GM12865 (cell line): ENCODE measurements at regions not wholly inside any gene's neighbourhood (a gene's known extent, or its start where the extent isn't known, plus 50 kb on each side); places are given as distances from the start of the nearest gene placed in this dataset.
"Not testable (repeated sequence)": the region's sequence is repeated elsewhere in the genome, so short reads cannot be mapped to it uniquely, and the experiment has no call there.

Source experiments
- DNase-seq: peaks from one replicate; pipeline ENCODE4 v3.0.0; 2010; ENCODE audit warnings: low read depth
- H3K4me3 ChIP-seq: 2 replicates; pipeline ENCODE4 v1.5.1; 2011; ENCODE audit warnings: mild to moderate bottlenecking, low read depth, low read length, control low read depth
- TF ChIP-seq, protein P1 (sequence below): IDR thresholded peaks from 2 replicates; pipeline ENCODE4 v1.5.1; 2011; ENCODE audit warnings: low read length, control low read depth, low read depth, inconsistent platforms; ENCODE audit not compliant: insufficient read depth; ENCODE audit errors: missing control alignments

DNA sequence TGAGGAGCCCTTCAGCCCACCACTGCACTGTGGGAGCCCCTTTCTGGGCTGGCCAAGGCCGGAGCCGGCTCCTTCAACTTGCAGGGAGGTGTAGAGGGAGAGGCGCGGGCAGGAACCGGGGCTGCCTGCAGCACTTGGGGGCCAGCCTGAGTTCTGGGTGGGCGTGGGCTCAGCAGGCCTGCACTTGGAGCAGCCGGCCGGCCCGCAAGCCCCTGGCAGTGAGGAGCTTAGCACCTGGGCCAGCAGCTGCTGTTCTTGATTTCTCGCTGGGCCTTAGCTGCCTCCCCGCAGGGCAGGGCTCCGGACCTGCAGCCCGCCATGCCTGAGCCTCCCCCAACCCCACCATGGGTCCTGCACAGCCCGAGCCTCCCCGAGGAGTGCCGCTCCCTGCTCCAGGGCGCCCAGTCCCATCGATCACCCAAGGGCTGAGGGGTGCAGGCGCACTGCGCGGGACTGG lies 101.7 kb upstream of the ADGRB3 start:
- DNase-seq, result no peak
- no peak overlapping the region for H3K4me3 ChIP-seq
- TF ChIP-seq, protein P1, sequence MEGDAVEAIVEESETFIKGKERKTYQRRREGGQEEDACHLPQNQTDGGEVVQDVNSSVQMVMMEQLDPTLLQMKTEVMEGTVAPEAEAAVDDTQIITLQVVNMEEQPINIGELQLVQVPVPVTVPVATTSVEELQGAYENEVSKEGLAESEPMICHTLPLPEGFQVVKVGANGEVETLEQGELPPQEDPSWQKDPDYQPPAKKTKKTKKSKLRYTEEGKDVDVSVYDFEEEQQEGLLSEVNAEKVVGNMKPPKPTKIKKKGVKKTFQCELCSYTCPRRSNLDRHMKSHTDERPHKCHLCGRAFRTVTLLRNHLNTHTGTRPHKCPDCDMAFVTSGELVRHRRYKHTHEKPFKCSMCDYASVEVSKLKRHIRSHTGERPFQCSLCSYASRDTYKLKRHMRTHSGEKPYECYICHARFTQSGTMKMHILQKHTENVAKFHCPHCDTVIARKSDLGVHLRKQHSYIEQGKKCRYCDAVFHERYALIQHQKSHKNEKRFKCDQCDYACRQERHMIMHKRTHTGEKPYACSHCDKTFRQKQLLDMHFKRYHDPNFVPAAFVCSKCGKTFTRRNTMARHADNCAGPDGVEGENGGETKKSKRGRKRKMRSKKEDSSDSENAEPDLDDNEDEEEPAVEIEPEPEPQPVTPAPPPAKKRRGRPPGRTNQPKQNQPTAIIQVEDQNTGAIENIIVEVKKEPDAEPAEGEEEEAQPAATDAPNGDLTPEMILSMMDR, result no peak

- H3K4me3 ChIP-seq, result no peak overlapping the region
- TF ChIP-seq, protein P1, result no peak
- DNase-seq, result no peak
These were observed 107.4 kb upstream of the ADGRB3 start for GRCh38 chr6:68527691-68528090.

DNA sequence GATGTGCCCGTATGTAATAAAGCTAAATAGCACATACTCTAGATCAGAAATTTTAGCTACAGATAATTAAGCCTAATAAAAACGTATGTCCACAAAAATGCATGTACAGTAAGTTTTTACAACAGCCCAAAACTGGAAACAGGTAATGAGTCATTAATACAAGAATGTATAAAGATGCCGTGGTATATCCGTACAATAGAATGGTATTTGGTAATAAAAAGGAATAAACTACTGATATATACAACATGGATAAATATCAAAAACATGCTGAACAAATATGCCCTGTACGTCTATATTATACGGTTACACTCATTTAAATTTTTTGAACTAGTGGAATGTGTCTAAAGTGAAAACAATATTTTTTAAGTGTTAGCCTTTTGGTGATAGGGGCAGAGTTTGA lies 128.2 kb upstream of the ADGRB3 start:
- no peak overlapping the region for H3K4me3 ChIP-seq
- TF ChIP-seq, protein P1, result no peak
- no peak for DNase-seq

- DNase-seq, result no peak
- TF ChIP-seq, protein P1, result no peak
- H3K4me3 ChIP-seq, result no peak overlapping the region
These were observed 132.1 kb upstream of the ADGRB3 start for GRCh38 chr6:68502946-68503345.

DNA sequence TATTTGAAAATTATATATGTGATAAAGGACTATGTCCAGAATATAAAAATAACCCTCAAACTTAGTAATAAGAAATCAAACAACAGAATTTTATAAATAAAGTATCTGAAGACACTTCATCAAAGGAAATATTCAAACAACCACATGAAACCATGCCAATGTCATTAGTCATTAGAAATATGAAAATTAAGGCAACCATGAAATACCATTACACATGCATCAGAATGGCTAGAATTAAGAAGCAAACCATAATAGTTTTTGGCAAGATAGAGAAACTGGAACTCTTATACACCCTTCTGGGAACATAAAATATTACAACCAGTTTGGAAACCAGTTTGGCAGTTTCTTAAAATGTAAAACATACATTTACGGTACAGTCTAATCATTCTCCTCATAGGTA lies 137.2 kb upstream of the ADGRB3 start:
- no peak overlapping the region for H3K4me3 ChIP-seq
- TF ChIP-seq, protein P1, result no peak
- DNase-seq, result no peak

DNA sequence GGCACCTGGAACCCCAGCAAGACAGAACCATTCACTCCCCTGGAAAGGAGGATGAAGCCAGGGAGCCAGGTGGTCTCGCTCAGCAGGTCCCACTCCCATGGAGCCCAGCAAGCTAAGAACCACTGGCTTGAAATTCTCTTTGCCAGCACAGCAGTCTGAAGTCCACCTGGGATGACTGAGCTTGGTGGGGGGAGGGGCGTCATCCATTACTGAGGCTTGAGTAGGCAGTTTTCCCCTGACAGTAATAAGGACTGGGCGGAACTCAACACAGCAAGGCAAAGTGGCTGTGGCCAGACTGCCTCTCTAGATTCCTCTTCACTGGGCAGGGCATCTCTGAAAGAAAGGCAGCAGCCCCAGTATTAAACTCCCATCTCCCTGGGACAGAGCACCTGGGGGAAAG lies 140.2 kb upstream of the ADGRB3 start:
- not testable (repeated sequence) for H3K4me3 ChIP-seq, DNase-seq

DNA sequence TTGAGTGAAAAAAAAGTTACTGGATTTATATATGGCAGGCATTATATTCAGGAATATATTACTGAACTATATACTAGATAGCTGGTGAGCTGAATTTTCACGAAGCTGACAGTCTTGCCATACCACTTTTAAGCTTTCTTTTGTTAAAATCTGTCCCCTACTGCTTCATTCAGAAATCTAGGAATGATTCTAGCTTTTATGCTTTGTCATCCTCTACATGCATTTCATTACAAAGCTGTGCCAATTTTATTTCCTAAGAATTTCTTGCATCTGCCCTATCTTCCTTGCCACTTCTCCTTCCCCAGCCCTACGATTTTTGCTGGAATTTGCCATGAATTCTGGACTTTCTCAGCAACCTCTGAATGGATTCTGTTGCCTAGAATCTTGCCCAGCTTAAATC lies 158.5 kb upstream of the ADGRB3 start:
- DNase-seq, result no peak
- TF ChIP-seq, protein P1, result no peak
- no peak overlapping the region for H3K4me3 ChIP-seq
